ENCODE measurements at regions not wholly inside any gene's neighbourhood (a gene's known extent, or its start where the extent isn't known, plus 50 kb on each side); places are given as distances from the start of the nearest gene placed in this dataset.
A peak's percentile ranks its signal among the peaks of the same experiment; 100 is the strongest.

GRCh38 chr16:50466170-50466569 lies 82.0 kb upstream of the NKD1 start (continued):
- TF ChIP-seq, protein P1, sequence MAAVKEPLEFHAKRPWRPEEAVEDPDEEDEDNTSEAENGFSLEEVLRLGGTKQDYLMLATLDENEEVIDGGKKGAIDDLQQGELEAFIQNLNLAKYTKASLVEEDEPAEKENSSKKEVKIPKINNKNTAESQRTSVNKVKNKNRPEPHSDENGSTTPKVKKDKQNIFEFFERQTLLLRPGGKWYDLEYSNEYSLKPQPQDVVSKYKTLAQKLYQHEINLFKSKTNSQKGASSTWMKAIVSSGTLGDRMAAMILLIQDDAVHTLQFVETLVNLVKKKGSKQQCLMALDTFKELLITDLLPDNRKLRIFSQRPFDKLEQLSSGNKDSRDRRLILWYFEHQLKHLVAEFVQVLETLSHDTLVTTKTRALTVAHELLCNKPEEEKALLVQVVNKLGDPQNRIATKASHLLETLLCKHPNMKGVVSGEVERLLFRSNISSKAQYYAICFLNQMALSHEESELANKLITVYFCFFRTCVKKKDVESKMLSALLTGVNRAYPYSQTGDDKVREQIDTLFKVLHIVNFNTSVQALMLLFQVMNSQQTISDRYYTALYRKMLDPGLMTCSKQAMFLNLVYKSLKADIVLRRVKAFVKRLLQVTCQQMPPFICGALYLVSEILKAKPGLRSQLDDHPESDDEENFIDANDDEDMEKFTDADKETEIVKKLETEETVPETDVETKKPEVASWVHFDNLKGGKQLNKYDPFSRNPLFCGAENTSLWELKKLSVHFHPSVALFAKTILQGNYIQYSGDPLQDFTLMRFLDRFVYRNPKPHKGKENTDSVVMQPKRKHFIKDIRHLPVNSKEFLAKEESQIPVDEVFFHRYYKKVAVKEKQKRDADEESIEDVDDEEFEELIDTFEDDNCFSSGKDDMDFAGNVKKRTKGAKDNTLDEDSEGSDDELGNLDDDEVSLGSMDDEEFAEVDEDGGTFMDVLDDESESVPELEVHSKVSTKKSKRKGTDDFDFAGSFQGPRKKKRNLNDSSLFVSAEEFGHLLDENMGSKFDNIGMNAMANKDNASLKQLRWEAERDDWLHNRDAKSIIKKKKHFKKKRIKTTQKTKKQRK (IDR thresholded peaks at IDR 0.05; ENCODE audit: low read depth, low read length), result no peak
- TF ChIP-seq RUNX3 (IDR thresholded peaks at IDR 0.05; ENCODE audit: low read length) (no peak), RFX5 (IDR thresholded peaks at IDR 0.05; ENCODE audit: low read depth, low read length) (no peak), SIN3A (IDR thresholded peaks at IDR 0.05; ENCODE audit: low read depth, low read length) (no peak), BHLHE40 (IDR thresholded peaks at IDR 0.05; ENCODE audit: borderline replicate concordance in 1 of 2, low read depth in 2 of 2, low read length in 1 of 2) (no peak), CREB1 (IDR thresholded peaks at IDR 0.05; ENCODE audit: low read depth) (no peak)

GRCh38 chr16:50464325-50465290 lies 83.6 kb upstream of the NKD1 start:
- SMC1A ChIA-PET (ENCODE audit: uncharacterized antibody, unreplicated experiment), result no interaction called here

More at GRCh38 chr16:50464325-50465290, 83.6 kb upstream of the NKD1 start:
- H3K9me3 ChIP-seq (replicated peaks; ENCODE audit: control insufficient read depth, insufficient read depth, low read length), result no peaks in the 10 kb centered on the region
- ChIA-PET CTCF (interaction anchor here (0.6 kb wide), 1 partner anchor 412 kb away, joined by 3 read pairs; no protein-coding TSS in a partner anchor), RAD21 (ENCODE audit: unreplicated experiment) (no interaction called here), POLR2A (no interaction called here)
- ATAC-seq (no peak), DNase-seq (ENCODE audit: low read depth, low spot score) (no peak), FAIRE-seq (no peak)
- H3K27me3 ChIP-seq (replicated peaks in 1 of 2; ENCODE audit: control insufficient read depth in 2 of 2, insufficient read depth in 2 of 2, low read length in 1 of 2), result peaks cover 0 to 4% of the 10 kb centered on the region in 2 experiments; a peak in 2 of 4 replicates
- whole genome bisulfite sequencing (ENCODE audit: insufficient coverage, insufficient replicate concordance, low lambda C conversion rate, missing lambda C conversion rate), result 91% methylated on average over 16 of the region's 16 CpGs
- H3K4me2 ChIP-seq (ENCODE audit: control insufficient read depth, insufficient read depth), result no peak overlapping the region
- TF ChIP-seq RFX5 (IDR thresholded peaks at IDR 0.05; ENCODE audit: low read depth, low read length) (no peak), CTCF (IDR thresholded peaks at IDR 0.05 in 2 of 3, conservative IDR thresholded peaks at IDR 0.05 in 1 of 3; ENCODE audit: control insufficient read depth in 2 of 3, extremely low read depth in 1 of 3, insufficient read depth in 1 of 3, low read depth in 3 of 3, low read length in 3 of 3) (peak in 1 of 3 experiments; percentile 3; a peak in 1 of 6 replicates), RBBP5 (conservative IDR thresholded peaks at IDR 0.05) (no peak)
- peaks cover 21% of the 10 kb centered on the region for H3K4me1 ChIP-seq (ENCODE audit: control insufficient read depth, insufficient read depth, low read length)
- H3K4me3 ChIP-seq, result no peak overlapping the region
- no peaks in the 10 kb centered on the region for H3K79me2 ChIP-seq (ENCODE audit: control insufficient read depth, insufficient read depth, low read length)
- no peaks in the 10 kb centered on the region for H4K20me1 ChIP-seq (ENCODE audit: control insufficient read depth, insufficient read depth)
- H3K9ac ChIP-seq (ENCODE audit: control insufficient read depth, insufficient read depth, low read length), result no peak overlapping the region
- no peaks in the 10 kb centered on the region for H3K36me3 ChIP-seq (ENCODE audit: control insufficient read depth in 2 of 2, insufficient read depth in 2 of 2, low read length in 1 of 2)
- no peak overlapping the region for H2AFZ ChIP-seq (ENCODE audit: control insufficient read depth, low read depth, low read length)
- in situ Hi-C loops (cut with MboI), result no loop called here
- H3K27ac ChIP-seq (ENCODE audit: control insufficient read depth, insufficient read depth), result no peak overlapping the region
- intact Hi-C loops (cut with micrococcal nuclease; ENCODE audit: unreplicated experiment), result loop anchor here (5.0 kb wide), 1 partner anchor 283 kb away; no protein-coding TSS in a partner anchor
- BruUV-seq (replicated peaks), result no TSS peak
